ENCODE measurements at regions not wholly inside any gene's neighbourhood (a gene's known extent, or its start where the extent isn't known, plus 50 kb on each side); places are given as distances from the start of the nearest gene placed in this dataset.

DNA sequence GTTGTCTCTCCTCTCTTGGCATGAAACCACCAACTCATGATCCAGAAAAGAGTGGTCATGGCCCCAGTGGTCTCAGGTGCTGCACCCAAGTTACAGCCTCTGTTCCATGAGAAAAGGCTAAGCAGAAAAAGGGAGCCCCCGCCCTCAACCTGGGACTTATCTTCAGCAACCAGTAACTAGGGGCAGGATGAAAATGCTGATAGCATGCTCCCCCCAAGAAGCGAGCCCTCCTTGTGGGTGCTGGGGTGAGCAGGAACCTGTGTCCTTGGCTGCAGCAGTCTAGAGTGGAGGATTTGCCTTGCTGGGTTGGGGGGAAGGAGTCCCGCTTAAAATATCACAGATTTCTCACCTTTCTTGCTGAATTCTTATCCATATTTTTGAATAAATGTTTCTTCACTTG lies 490.0 kb downstream of the SUCLG1 start:
- TF ChIP-seq CTCF (IDR thresholded peaks at IDR 0.05), result no peak
- no peak for TF ChIP-seq EP300 (IDR thresholded peaks at IDR 0.05)
- no peak for TF ChIP-seq POLR2A (IDR thresholded peaks at IDR 0.05)
- no peak for TF ChIP-seq POLR2AphosphoS5 (IDR thresholded peaks at IDR 0.05)

All from upper lobe of left lung (tissue), 4 donors.